IMR-90 (cell line): ENCODE measurements at regions not wholly inside any gene's neighbourhood (a gene's known extent, or its start where the extent isn't known, plus 50 kb on each side); places are given as distances from the start of the nearest gene placed in this dataset.

Experiments
- ATAC-seq: fragments of 200-7000 bp; cut with Tn5 transposase; 2 replicates; pipeline ENCODE4 v1.9.1; 2020; ENCODE audit warnings: low read depth, mild to moderate bottlenecking, moderate library complexity
- BruUV-seq: library from RNA; stranded (reverse); fragments of 400-500 nt; replicated peaks from 2 replicates; lab custom pipeline; 2021; lab: Mats Ljungman, UMichigan
- CTCF ChIA-PET: fragments of 300-600 bp; formaldehyde crosslinking; extraction: SDS; loops from one replicate; lab custom pipeline; 2021; ENCODE audit warnings: antibody characterized with exemption; lab: Yijun Ruan, JAX
- POLR2A ChIA-PET: fragments of 300-600 bp; sonication (Branson Sonifier 250); formaldehyde crosslinking; loops from one replicate; lab custom pipeline; 2022; ENCODE audit warnings: antibody characterized with exemption; ENCODE audit not compliant: unreplicated experiment; lab: Charles Lee
- DNase-seq: peaks from one replicate; pipeline ENCODE4 v3.0.0; 2013
- H2AFZ ChIP-seq: replicated peaks from 2 replicates; pipeline ENCODE3; 2013; ENCODE audit warnings: low read length, mild to moderate bottlenecking; ENCODE audit not compliant: poor library complexity
- H2AK5ac ChIP-seq: 2 replicates; pipeline ENCODE4 v1.6.1; 2013; ENCODE audit warnings: low read depth, low read length, inconsistent platforms
- H2AK9ac ChIP-seq: replicated peaks from 2 replicates; pipeline ENCODE3; 2013; ENCODE audit warnings: mild to moderate bottlenecking, low read depth, low read length, moderate library complexity; ENCODE audit not compliant: poor library complexity
- H2BK120ac ChIP-seq: 2 replicates; pipeline ENCODE4 v1.6.1; 2013; ENCODE audit warnings: low read depth, low read length, inconsistent platforms
- H2BK15ac ChIP-seq: 3 replicates; pipeline ENCODE4 v1.6.1; 2013; ENCODE audit warnings: low read depth, low read length, inconsistent platforms
- H2BK20ac ChIP-seq: 2 replicates; pipeline ENCODE4 v1.6.1; 2013; ENCODE audit warnings: low read depth, mild to moderate bottlenecking, inconsistent platforms, low read length, moderate library complexity
- H2BK5ac ChIP-seq: 2 replicates; pipeline ENCODE4 v1.6.1; 2013; ENCODE audit warnings: mild to moderate bottlenecking, low read depth, low read length, inconsistent platforms; ENCODE audit not compliant: poor library complexity, severe bottlenecking
- H3K14ac ChIP-seq: replicated peaks from 2 replicates; pipeline ENCODE4 v1.6.1; 2013; ENCODE audit warnings: low read depth, low read length, inconsistent platforms
- H3K18ac ChIP-seq: 2 replicates; pipeline ENCODE4 v1.6.1; 2013; ENCODE audit warnings: low read depth, low read length, control low read depth
- H3K23ac ChIP-seq: 2 replicates; pipeline ENCODE4 v1.6.1; 2013; ENCODE audit warnings: low read depth, low read length, inconsistent platforms
- H3K27ac ChIP-seq: 2 replicates; pipeline ENCODE4 v1.5.1; 2013; ENCODE audit warnings: mild to moderate bottlenecking, control low read depth, low read length; ENCODE audit not compliant: insufficient read depth
- H3K27me3 ChIP-seq: 2 replicates; pipeline ENCODE4 v1.6.1; 2013; ENCODE audit warnings: low read length; ENCODE audit not compliant: control insufficient read depth, insufficient read depth
- H3K36me3 ChIP-seq: 2 replicates; pipeline ENCODE4 v1.6.1; 2013; ENCODE audit warnings: low read length, mixed read lengths; ENCODE audit not compliant: control insufficient read depth, insufficient read depth
- H3K4ac ChIP-seq: 2 replicates; pipeline ENCODE4 v1.6.1; 2013; ENCODE audit warnings: low read depth, low read length, inconsistent platforms
- H3K4me1 ChIP-seq: 2 replicates; pipeline ENCODE4 v1.6.1; 2013; ENCODE audit warnings: low read length, mixed read lengths; ENCODE audit not compliant: control insufficient read depth, insufficient read depth
- H3K4me2 ChIP-seq: 2 replicates; pipeline ENCODE4 v1.6.1; 2013; ENCODE audit warnings: low read depth, mild to moderate bottlenecking, control low read depth, low read length, moderate library complexity
- H3K4me3 ChIP-seq: 2 replicates; pipeline ENCODE4 v1.5.1; 2013; ENCODE audit warnings: low read depth, mild to moderate bottlenecking, control low read depth, low read length, moderate library complexity; ENCODE audit not compliant: insufficient read depth
- H3K56ac ChIP-seq: 2 replicates; pipeline ENCODE4 v1.6.1; 2013; ENCODE audit warnings: low read length, inconsistent platforms; ENCODE audit not compliant: insufficient read depth; ENCODE audit errors: extremely low read depth
- H3K79me1 ChIP-seq, 2 experiments: 2 replicates each; pipeline ENCODE4 v1.6.1; 2013; ENCODE audit warnings: low read length in 2 of 2, inconsistent platforms in 1 of 2, low read depth in 1 of 2
- H3K9ac ChIP-seq: 2 replicates; pipeline ENCODE4 v1.6.1; 2013; ENCODE audit warnings: low read depth, low read length, control low read depth
- H3K9me1 ChIP-seq: 2 replicates; pipeline ENCODE4 v1.6.1; 2013; ENCODE audit warnings: low read length, inconsistent platforms; ENCODE audit not compliant: insufficient read depth
- H3K9me3 ChIP-seq: 2 replicates; pipeline ENCODE4 v1.6.1; 2013; ENCODE audit warnings: low read length; ENCODE audit not compliant: control insufficient read depth, insufficient read depth
- H4K20me1 ChIP-seq: 2 replicates; pipeline ENCODE4 v1.6.1; 2013; ENCODE audit warnings: low read length, inconsistent platforms; ENCODE audit not compliant: insufficient read depth
- H4K5ac ChIP-seq: 2 replicates; pipeline ENCODE4 v1.6.1; 2013; ENCODE audit warnings: mild to moderate bottlenecking, low read depth, low read length, control low read depth
- H4K8ac ChIP-seq, 2 experiments: 2 replicates each; pipeline ENCODE4 v1.6.1; 2013; ENCODE audit warnings: low read depth in 2 of 2, low read length in 2 of 2, control low read depth in 1 of 2, inconsistent platforms in 1 of 2
- H4K91ac ChIP-seq: 2 replicates; pipeline ENCODE4 v1.6.1; 2013; ENCODE audit warnings: low read depth, low read length, inconsistent platforms; ENCODE audit not compliant: insufficient read depth
- BHLHE40 ChIP-seq: fragments of 150-350 bp; IDR thresholded peaks from 2 replicates; pipeline ENCODE4 v1.6.1; 2016; ENCODE audit warnings: mild to moderate bottlenecking, low read depth, low read length
- CHD1 ChIP-seq: IDR thresholded peaks from 2 replicates; pipeline ENCODE4 v1.6.1; 2012; ENCODE audit warnings: low read depth, low read length, improper control_type of control experiment
- FOS ChIP-seq: fragments of 150-350 bp; IDR thresholded peaks from 2 replicates; pipeline ENCODE4 v1.6.1; 2016; ENCODE audit warnings: low read depth, low read length
- MAFK ChIP-seq: IDR thresholded peaks from 2 replicates; pipeline ENCODE4 v1.6.1; 2012; ENCODE audit warnings: low read depth, low read length, improper control_type of control experiment
- RCOR1 ChIP-seq: IDR thresholded peaks from 2 replicates; pipeline ENCODE4 v1.6.1; 2012; ENCODE audit warnings: mild to moderate bottlenecking, low read length, improper control_type of control experiment; ENCODE audit not compliant: insufficient replicate concordance
- RFX5 ChIP-seq: IDR thresholded peaks from 2 replicates; pipeline ENCODE4 v1.8.0; 2012; ENCODE audit warnings: low read depth, mild to moderate bottlenecking, low read length, moderate library complexity
- SMC3 ChIP-seq: fragments of 150-350 bp; IDR thresholded peaks from 2 replicates; pipeline ENCODE4 v1.6.1; 2016; ENCODE audit warnings: low read depth, mild to moderate bottlenecking, antibody characterized with exemption, low read length, moderate library complexity
- WGBS, 2 experiments: methylation state at CpG; one replicate each; pipeline versions ENCODE4 v1.1.5 to v1.1.7; 2013; ENCODE audit warnings: missing lambda C conversion rate in 2 of 2; ENCODE audit not compliant: insufficient read length in 1 of 2; ENCODE audit errors: extremely low coverage in 2 of 2; 5-methylcytosine and 5-hydroxymethylcytosine counted together
- dilution Hi-C: fragments of 300-500 bp; cut with HindIII; formaldehyde crosslinking; loops from one replicate; pipeline ENCODE4 v1.14.3; 2018; ENCODE audit warnings: low sequenced_read_pairs; ENCODE audit not compliant: unreplicated experiment
- in situ Hi-C: fragments of 300-500 bp; cut with MboI; formaldehyde crosslinking; loops from 3 replicates; pipeline ENCODE4 v1.14.3; 2019; ENCODE audit warnings: low sequenced_read_pairs, inconsistent platforms, mixed read lengths
- intact Hi-C: fragments of 100-400 bp; cut with micrococcal nuclease; formaldehyde crosslinking; loops from 2 replicates; pipeline ENCODE4 v1.10.0; 2022
- TF ChIP-seq, protein P1 (sequence below): fragments of 150-350 bp; IDR thresholded peaks from 2 replicates; pipeline ENCODE4 v1.6.1; 2017; ENCODE audit warnings: mild to moderate bottlenecking, antibody characterized with exemption, low read length, low read depth

DNA sequence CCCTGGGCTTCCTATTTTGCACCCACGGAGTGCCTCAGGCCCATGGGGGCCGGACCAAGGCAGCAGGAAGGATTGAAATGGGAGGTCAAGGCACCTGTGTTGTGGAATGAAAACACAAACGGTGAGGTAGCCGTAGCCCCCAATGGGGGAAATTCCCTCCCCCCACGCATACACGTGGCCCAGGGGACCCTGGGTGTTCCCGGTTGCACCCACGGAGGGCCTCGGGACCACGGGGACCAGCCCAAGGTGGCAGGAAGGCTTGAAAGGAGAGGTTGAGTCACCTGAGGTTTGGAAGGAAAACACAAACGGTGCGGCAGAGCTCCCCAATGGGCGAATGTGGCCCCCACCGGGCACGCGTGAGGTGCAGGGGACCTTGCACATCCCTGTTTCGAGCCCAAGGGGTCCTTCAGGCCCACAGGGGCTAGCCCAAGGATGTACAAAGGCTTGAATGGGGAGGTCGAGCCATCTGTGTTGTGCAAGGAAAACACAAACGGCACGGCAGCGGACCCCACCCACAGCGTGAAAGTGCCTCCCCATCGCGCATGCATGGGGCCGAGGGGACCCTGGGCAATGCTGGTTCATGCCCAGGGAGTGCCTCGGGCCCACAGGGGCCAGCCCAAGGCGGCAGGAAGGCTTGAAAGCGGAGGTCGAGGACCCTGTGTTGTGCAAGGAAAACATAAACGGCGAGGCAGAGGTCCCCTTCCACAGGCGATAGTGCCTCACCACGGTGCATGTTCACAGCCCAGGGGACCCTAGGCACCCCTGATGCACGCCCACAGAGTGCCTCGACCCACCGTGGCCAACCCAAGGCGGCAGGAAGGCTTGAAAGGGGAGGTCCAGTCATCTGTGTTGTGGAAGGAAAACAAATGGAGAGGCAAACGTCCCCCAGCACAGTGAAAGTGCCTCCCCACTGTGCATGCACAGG lies 376.7 kb downstream of the ALG10 start:
- no peak overlapping the region for H2BK5ac ChIP-seq
- TF ChIP-seq RCOR1 (no peak), FOS (no peak), SMC3 (no peak), RFX5 (no peak), BHLHE40 (no peak), CHD1 (no peak), MAFK (no peak)
- TF ChIP-seq, protein P1, sequence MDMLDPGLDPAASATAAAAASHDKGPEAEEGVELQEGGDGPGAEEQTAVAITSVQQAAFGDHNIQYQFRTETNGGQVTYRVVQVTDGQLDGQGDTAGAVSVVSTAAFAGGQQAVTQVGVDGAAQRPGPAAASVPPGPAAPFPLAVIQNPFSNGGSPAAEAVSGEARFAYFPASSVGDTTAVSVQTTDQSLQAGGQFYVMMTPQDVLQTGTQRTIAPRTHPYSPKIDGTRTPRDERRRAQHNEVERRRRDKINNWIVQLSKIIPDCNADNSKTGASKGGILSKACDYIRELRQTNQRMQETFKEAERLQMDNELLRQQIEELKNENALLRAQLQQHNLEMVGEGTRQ = no peak
- no peak overlapping the region for H3K4ac ChIP-seq
- H3K9me3 ChIP-seq = peaks cover 74% of the 10 kb centered on the region
- H2BK20ac ChIP-seq = no peak overlapping the region
- ATAC-seq (no peak), DNase-seq (no peak)
- CTCF ChIA-PET = no interaction called here
- POLR2A ChIA-PET = no interaction called here
- no peak overlapping the region for H2AFZ ChIP-seq
- H3K27ac ChIP-seq = no peak overlapping the region
- no peak overlapping the region for H2AK9ac ChIP-seq
- no TSS peak for BruUV-seq
- dilution Hi-C loops (no loop called here), intact Hi-C loops (no loop called here), in situ Hi-C loops (no loop called here)
- H3K36me3 ChIP-seq = no peaks in the 10 kb centered on the region
- H4K20me1 ChIP-seq = no peaks in the 10 kb centered on the region
- H3K27me3 ChIP-seq = no peaks in the 10 kb centered on the region
- H2BK120ac ChIP-seq = no peak overlapping the region
- no peak overlapping the region for H2AK5ac ChIP-seq
- no peak overlapping the region for H3K9ac ChIP-seq
- no peak overlapping the region for H3K23ac ChIP-seq
- H3K56ac ChIP-seq = no peak overlapping the region
- no peak overlapping the region for H2BK15ac ChIP-seq
- H3K79me1 ChIP-seq = no peaks in the 10 kb centered on the region
- no peak overlapping the region for H3K14ac ChIP-seq
- no peak overlapping the region for H4K91ac ChIP-seq
- H3K4me3 ChIP-seq = no peak overlapping the region
- no peaks in the 10 kb centered on the region for H3K4me1 ChIP-seq
- H3K4me2 ChIP-seq = no peak overlapping the region
- H4K8ac ChIP-seq = no peak overlapping the region
- 49% methylated on average over 19 of the region's 38 CpGs; no CpG with 5 or more reads in 1 of the 2 experiments for WGBS, 2 experiments
- H4K5ac ChIP-seq = no peak overlapping the region
- H3K18ac ChIP-seq = no peak overlapping the region
- no peaks in the 10 kb centered on the region for H3K9me1 ChIP-seq
